Glutamatergic neuron (in vitro differentiated cells): ENCODE measurements at regions not wholly inside any gene's neighbourhood (a gene's known extent, or its start where the extent isn't known, plus 50 kb on each side); places are given as distances from the start of the nearest gene placed in this dataset.

Source experiments
- DNase-seq: peaks from one replicate; pipeline ENCODE4 v3.0.0; 2022
- H3K27ac Mint-ChIP-seq: one replicate; pipeline ENCODE4 v1.8.0; 2020; ENCODE audit warnings: mild to moderate bottlenecking, mixed read lengths, inconsistent platforms; ENCODE audit not compliant: unreplicated experiment
- H3K27me3 Mint-ChIP-seq: one replicate; pipeline ENCODE4 v1.8.0; 2020; ENCODE audit warnings: mild to moderate bottlenecking, moderate library complexity, mixed read lengths, inconsistent platforms; ENCODE audit not compliant: unreplicated experiment
- H3K36me3 Mint-ChIP-seq: one replicate; pipeline ENCODE4 v1.8.0; 2020; ENCODE audit warnings: mild to moderate bottlenecking, mixed read lengths, inconsistent platforms; ENCODE audit not compliant: unreplicated experiment
- H3K4me1 Mint-ChIP-seq: one replicate; pipeline ENCODE4 v1.8.0; 2020; ENCODE audit warnings: mild to moderate bottlenecking, low read depth, mixed read lengths, inconsistent platforms; ENCODE audit not compliant: unreplicated experiment
- H3K4me3 Mint-ChIP-seq: one replicate; pipeline ENCODE4 v1.8.0; 2020; ENCODE audit warnings: mild to moderate bottlenecking, mixed read lengths, inconsistent platforms; ENCODE audit not compliant: unreplicated experiment
- H3K9me3 Mint-ChIP-seq: one replicate; pipeline ENCODE4 v1.8.0; 2020; ENCODE audit warnings: mild to moderate bottlenecking, moderate library complexity, mixed read lengths, inconsistent platforms; ENCODE audit not compliant: unreplicated experiment
- TF ChIP-seq, protein P1 (sequence below): fragments of 200-600 bp; sonication (generic); IDR thresholded peaks from one replicate; pipeline ENCODE4 v1.5.0; 2021; ENCODE audit not compliant: partially characterized antibody, unreplicated experiment

DNA sequence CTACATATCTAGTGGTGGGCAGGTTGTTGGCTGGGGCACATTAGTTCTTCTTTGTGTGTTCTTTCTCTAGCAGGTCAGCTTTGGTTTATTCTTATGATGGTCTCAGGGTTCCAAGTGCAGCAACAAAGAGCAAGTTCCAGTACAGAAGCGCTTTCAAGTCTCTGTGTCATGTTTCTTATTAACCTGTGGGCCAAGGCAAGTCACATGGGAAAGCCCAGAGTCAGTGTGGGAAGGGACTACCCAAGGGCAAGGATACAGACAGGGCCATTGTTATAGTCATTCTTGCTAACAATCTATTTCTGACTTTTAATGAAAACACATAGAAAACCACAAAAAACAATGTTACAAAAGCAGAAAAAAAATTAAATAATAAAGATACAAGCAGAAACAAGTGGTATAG is 754.6 kb downstream of the TBC1D22A start:
- Mint-ChIP-seq H3K27ac (no peak overlapping the region), H3K27me3 (no peaks in the 10 kb centered on the region), H3K4me1 (no peaks in the 10 kb centered on the region), H3K36me3 (no peaks in the 10 kb centered on the region), H3K4me3 (no peak overlapping the region), H3K9me3 (peaks cover 1% of the 10 kb centered on the region)
- TF ChIP-seq, protein P1, sequence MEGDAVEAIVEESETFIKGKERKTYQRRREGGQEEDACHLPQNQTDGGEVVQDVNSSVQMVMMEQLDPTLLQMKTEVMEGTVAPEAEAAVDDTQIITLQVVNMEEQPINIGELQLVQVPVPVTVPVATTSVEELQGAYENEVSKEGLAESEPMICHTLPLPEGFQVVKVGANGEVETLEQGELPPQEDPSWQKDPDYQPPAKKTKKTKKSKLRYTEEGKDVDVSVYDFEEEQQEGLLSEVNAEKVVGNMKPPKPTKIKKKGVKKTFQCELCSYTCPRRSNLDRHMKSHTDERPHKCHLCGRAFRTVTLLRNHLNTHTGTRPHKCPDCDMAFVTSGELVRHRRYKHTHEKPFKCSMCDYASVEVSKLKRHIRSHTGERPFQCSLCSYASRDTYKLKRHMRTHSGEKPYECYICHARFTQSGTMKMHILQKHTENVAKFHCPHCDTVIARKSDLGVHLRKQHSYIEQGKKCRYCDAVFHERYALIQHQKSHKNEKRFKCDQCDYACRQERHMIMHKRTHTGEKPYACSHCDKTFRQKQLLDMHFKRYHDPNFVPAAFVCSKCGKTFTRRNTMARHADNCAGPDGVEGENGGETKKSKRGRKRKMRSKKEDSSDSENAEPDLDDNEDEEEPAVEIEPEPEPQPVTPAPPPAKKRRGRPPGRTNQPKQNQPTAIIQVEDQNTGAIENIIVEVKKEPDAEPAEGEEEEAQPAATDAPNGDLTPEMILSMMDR, result no peak
- no peak for DNase-seq

DNA sequence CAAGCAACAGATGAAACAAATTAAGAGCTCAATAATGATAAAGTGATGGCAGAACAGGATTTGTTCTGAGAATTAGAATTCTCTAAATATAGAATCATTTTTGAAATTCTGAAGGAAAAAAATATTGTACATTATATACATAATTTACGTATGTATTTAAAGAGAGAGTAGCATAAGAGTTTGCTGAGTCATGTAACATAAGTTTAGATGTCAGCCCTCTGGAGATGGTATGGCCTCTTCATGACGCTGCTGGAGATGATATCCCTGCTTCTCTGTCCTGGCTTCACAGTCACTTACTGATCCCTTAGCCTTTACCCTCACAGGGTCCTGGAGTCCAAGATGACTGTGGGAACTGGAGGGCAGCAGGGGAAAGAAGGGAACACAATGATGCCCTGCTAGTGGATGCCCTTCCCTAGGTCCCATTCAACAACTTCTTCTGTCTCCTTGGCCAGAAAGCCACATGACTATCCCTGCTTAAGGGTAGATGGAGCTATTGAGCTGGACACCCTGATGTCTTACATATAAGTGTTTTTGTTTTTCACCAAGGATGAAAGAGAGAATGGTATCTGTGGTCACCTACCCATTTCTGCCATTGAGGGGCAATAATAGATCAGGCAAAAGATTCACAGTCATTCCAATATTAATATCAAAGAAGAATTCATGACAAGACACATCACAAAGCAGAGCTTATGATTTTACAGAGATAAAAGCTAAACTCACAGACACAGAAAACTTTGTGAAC is 753.1 kb downstream of the TBC1D22A start:
- Mint-ChIP-seq H3K4me3 (no peak overlapping the region), H3K27ac (no peak overlapping the region), H3K4me1 (no peaks in the 10 kb centered on the region), H3K27me3 (no peaks in the 10 kb centered on the region), H3K9me3 (peaks cover 7% of the 10 kb centered on the region), H3K36me3 (no peaks in the 10 kb centered on the region)
- DNase-seq, result no peak
- TF ChIP-seq, protein P1, result no peak

DNA sequence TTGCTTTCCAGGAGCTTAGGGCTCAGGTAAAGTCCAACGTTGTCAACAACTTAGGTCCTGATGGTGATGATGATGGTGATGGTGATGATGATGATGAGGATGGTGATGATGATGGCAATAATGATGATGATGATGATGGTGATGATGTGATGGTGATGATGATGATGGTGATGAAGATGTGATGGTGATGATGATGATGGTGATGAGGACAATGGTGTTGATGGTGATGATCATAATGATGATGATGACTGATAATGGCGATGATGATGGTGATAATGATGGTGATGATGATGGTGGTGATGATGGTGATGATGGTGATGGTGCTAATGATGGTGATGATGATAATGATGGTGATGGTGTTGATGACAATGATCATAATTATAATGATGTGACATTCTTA is 750.2 kb downstream of the TBC1D22A start:
- Mint-ChIP-seq H3K36me3 (no peaks in the 10 kb centered on the region), H3K9me3 (peaks cover 11% of the 10 kb centered on the region), H3K27ac (no peak overlapping the region), H3K4me1 (no peaks in the 10 kb centered on the region), H3K4me3 (no peak overlapping the region), H3K27me3 (peaks cover 2% of the 10 kb centered on the region)
- DNase-seq, result no peak
- TF ChIP-seq, protein P1, result no peak

DNA sequence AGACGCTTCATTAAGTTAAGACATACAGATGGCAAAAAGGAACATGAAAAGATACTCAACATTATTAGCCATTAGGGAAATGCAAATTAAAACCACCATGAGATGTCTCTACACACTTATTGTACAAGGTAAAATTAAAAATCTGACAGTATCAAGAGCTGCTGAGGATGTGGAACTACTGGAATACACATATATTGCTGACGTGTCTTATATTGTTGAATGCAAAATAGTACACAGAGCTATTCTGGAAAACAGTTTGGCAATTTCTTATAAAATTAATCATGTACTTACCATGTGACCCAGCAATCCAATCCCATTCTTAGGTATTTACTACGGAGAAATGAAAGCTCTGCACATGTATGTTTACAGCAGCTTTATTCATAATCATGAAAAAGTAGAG is 742.5 kb downstream of the TBC1D22A start:
- DNase-seq, result no peak
- H3K4me1 Mint-ChIP-seq, result no peaks in the 10 kb centered on the region
- H3K27ac Mint-ChIP-seq, result no peak overlapping the region
- no peak overlapping the region for H3K4me3 Mint-ChIP-seq
- no peaks in the 10 kb centered on the region for H3K36me3 Mint-ChIP-seq
- peaks cover 11% of the 10 kb centered on the region for H3K9me3 Mint-ChIP-seq
- H3K27me3 Mint-ChIP-seq, result no peaks in the 10 kb centered on the region
- TF ChIP-seq, protein P1, result no peak

DNA sequence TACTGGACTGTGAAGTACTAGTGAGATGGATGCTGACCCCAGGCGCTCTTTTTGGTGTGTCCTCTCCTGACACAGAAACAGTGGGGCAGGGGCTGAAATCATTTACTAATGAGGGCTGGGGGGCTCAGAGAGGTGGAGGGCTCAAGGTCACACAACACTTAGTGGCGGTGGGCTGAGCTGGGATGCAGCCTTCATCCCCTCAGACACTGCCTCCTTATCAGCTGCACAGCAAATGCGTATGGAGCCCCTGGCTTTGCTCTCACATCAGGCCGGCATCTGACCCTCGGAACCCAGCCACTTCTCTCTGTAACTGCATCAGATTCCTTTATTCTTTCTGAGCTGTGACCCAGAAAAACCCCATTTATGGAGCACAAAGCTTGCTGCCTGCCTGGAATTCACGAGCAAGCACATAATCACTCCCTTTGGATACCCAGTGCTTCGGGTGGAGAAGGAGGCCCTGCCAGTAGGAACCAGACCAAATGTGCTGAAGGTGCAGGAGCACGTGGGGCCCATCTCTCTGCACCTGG is 736.6 kb downstream of the TBC1D22A start:
- no peak overlapping the region for H3K27ac Mint-ChIP-seq
- TF ChIP-seq, protein P1, result no peak
- H3K9me3 Mint-ChIP-seq, result peaks cover 13% of the 10 kb centered on the region
- H3K36me3 Mint-ChIP-seq, result peaks cover 10% of the 10 kb centered on the region
- H3K27me3 Mint-ChIP-seq, result no peaks in the 10 kb centered on the region
- no peaks in the 10 kb centered on the region for H3K4me1 Mint-ChIP-seq
- no peak overlapping the region for H3K4me3 Mint-ChIP-seq
- DNase-seq, result no peak
